ENCODE measurements at regions not wholly inside any gene's neighbourhood (a gene's known extent, or its start where the extent isn't known, plus 50 kb on each side); places are given as distances from the start of the nearest gene placed in this dataset.
"Not testable (repeated sequence)": the region's sequence is repeated elsewhere in the genome, so short reads cannot be mapped to it uniquely, and the experiment has no call there.

DNA sequence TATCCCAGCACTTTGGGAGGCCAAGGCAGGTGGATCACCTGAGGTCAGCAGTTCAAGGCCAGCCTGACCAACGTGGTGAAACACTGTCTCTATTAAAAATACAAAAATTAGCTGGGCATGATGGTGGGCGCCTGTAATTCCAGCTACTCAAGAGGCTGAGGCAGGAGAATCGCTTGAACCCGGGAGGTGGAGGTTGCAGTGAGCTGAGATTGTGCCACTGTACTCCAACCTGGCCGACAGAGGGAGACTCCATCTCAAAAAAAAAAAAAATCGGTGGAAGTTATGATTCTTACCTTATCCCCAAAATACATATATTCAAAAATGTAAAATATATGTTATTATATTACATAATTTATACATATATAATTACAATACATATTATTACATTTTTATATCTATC, 70.1 kb downstream of the GLUL start:
- not testable (repeated sequence) for TF ChIP-seq POLR2AphosphoS5, CTCF (IDR thresholded peaks at IDR 0.05)
